DMS53 (cell line): ENCODE measurements at regions not wholly inside any gene's neighbourhood (a gene's known extent, or its start where the extent isn't known, plus 50 kb on each side); places are given as distances from the start of the nearest gene placed in this dataset.
"Not testable (repeated sequence)": the region's sequence is repeated elsewhere in the genome, so short reads cannot be mapped to it uniquely, and the experiment has no call there.

Experiments used
- DNase-seq: peaks from one replicate; lab custom pipeline; 2025; lab: John Stamatoyannopoulos, UW

- no peak for DNase-seq
Measured at GRCh38 chr1:199220031-199220430, 581.2 kb downstream of the PTPRC start.

GRCh38 chr1:199221371-199222150, 582.7 kb downstream of the PTPRC start:
- no peak for DNase-seq

- no peak for DNase-seq
Measured at GRCh38 chr1:199223936-199224335, 585.1 kb downstream of the PTPRC start.

- no peak for DNase-seq
Measured at GRCh38 chr1:199226163-199226562, 587.3 kb downstream of the PTPRC start.

- DNase-seq = peak; percentile 67
Measured at GRCh38 chr1:199242147-199242546, 603.3 kb downstream of the PTPRC start.

GRCh38 chr1:199242601-199243000, 603.8 kb downstream of the PTPRC start:
- DNase-seq = no peak

- peak; percentile 83 for DNase-seq
Measured at GRCh38 chr1:199243423-199244061, 604.7 kb downstream of the PTPRC start.

- no peak for DNase-seq
Measured at GRCh38 chr1:199245946-199246345, 607.1 kb downstream of the PTPRC start.

GRCh38 chr1:199246716-199247115, 607.9 kb downstream of the PTPRC start:
- DNase-seq = no peak

GRCh38 chr1:199247891-199248290, 609.1 kb downstream of the PTPRC start:
- DNase-seq = no peak

- DNase-seq = not testable (repeated sequence)
Measured at GRCh38 chr1:199254040-199254439, 615.2 kb downstream of the PTPRC start.

- DNase-seq = no peak
Measured at GRCh38 chr1:199261328-199261727, 622.5 kb downstream of the PTPRC start.

GRCh38 chr1:199264283-199264682, 625.4 kb downstream of the PTPRC start:
- DNase-seq = no peak

- no peak for DNase-seq
Measured at GRCh38 chr1:199264911-199265310, 626.1 kb downstream of the PTPRC start.

GRCh38 chr1:199265319-199265718, 626.5 kb downstream of the PTPRC start:
- DNase-seq = peak; percentile 5

- no peak for DNase-seq
Measured at GRCh38 chr1:199269241-199269640, 630.4 kb downstream of the PTPRC start.

- DNase-seq = peak; percentile 10
Measured at GRCh38 chr1:199272139-199272544, 633.3 kb downstream of the PTPRC start.

- DNase-seq = peak; percentile 81
Measured at GRCh38 chr1:199272628-199273086, 633.8 kb downstream of the PTPRC start.

GRCh38 chr1:199273837-199274379, 635.1 kb downstream of the PTPRC start:
- peak; percentile 82 for DNase-seq

GRCh38 chr1:199279067-199279466, 640.2 kb downstream of the PTPRC start:
- no peak for DNase-seq

GRCh38 chr1:199279872-199280645, 641.2 kb downstream of the PTPRC start:
- DNase-seq = no peak

- DNase-seq = no peak
Measured at GRCh38 chr1:199282751-199283305, 644.0 kb downstream of the PTPRC start.
